Transverse colon (tissue), 4 donors: ENCODE measurements at regions not wholly inside any gene's neighbourhood (a gene's known extent, or its start where the extent isn't known, plus 50 kb on each side); places are given as distances from the start of the nearest gene placed in this dataset.

Experiments
- DNase-seq: peaks from one replicate; pipeline ENCODE4 v3.0.0-alpha.2; 2019
- H3K27ac ChIP-seq, 4 donors: fragments of 200-600 bp; sonication (generic); 2 replicates each; pipeline ENCODE4 v1.5.1; 2016 to 2018; ENCODE audit warnings: inconsistent platforms in 4 of 4
- H3K27me3 ChIP-seq: fragments of 200-600 bp; sonication (generic); 2 replicates; pipeline ENCODE4 v1.5.1; 2017; ENCODE audit warnings: inconsistent platforms
- H3K36me3 ChIP-seq, 4 donors: fragments of 200-600 bp; sonication (generic); 2 replicates each; pipeline ENCODE4 v1.5.1; 2017 to 2019; ENCODE audit warnings: inconsistent platforms in 4 of 4
- H3K4me1 ChIP-seq, 4 donors: fragments of 200-600 bp; sonication (generic); 2 replicates each; pipeline ENCODE4 v1.5.1; 2017 to 2020; ENCODE audit warnings: inconsistent platforms in 4 of 4
- H3K4me3 ChIP-seq, 4 donors: fragments of 200-600 bp; sonication (generic); 1 replicate in 1 of 4; 2 replicates in 3 of 4; pipeline versions ENCODE4 v1.5.1 to v1.6.1; 2017 to 2019; ENCODE audit warnings: inconsistent platforms in 4 of 4
- H3K9me3 ChIP-seq, 2 donors: fragments of 200-600 bp; sonication (generic); 2 replicates each; pipeline ENCODE4 v1.5.1; 2017 to 2019; ENCODE audit warnings: inconsistent platforms in 2 of 2
- EP300 ChIP-seq: sonication (generic); formaldehyde crosslinking; IDR thresholded peaks from one replicate; pipeline ENCODE4 v1.6.1; 2017; ENCODE audit warnings: antibody characterized with exemption, low read depth
- POLR2A ChIP-seq: fragments of 450-650 bp; IDR thresholded peaks from one replicate; pipeline ENCODE4 v1.6.1; 2016; ENCODE audit warnings: antibody characterized with exemption, mild to moderate bottlenecking, moderate library complexity
- POLR2AphosphoS5 ChIP-seq, 3 donors: sonication (generic); formaldehyde crosslinking; IDR thresholded peaks; one replicate each; pipeline ENCODE4 v1.6.1; 2016; ENCODE audit warnings: antibody characterized with exemption in 3 of 3
- WGBS, 2 donors: methylation state at CpG; one replicate each; pipeline ENCODE4 v1.1.5; 2018; ENCODE audit warnings: low coverage in 1 of 2; 5-methylcytosine and 5-hydroxymethylcytosine counted together
- in situ Hi-C, 4 donors: fragments of 200-750 bp; cut with MboI; loops; one replicate each; pipeline versions ENCODE4 v1.15.0 to v1.15.1; 2017; ENCODE audit warnings: low sequenced_read_pairs in 3 of 4, low pct_ligation_motif_present in 1 of 4, low pct_unique_long_range_greater_than_20kb in 1 of 4
- intact Hi-C: fragments of 100-400 bp; cut with DNase I; formaldehyde crosslinking; loops from one replicate; pipeline ENCODE4 v1.15.1; 2023; ENCODE audit warnings: low total_unique reads
- TF ChIP-seq, protein P1 (sequence below), 5 experiments: fragments of 200-600 bp in 3 of 5; fragments of 450-650 bp in 2 of 5; sonication (generic) in 3 of 5; IDR thresholded peaks; 1 replicate in 2 of 5; 2 replicates in 3 of 5; pipeline ENCODE4 v1.5.1; 2016 to 2017; ENCODE audit warnings: antibody characterized with exemption in 5 of 5, inconsistent platforms in 3 of 5, mild to moderate bottlenecking in 2 of 5, moderate library complexity in 1 of 5

DNA sequence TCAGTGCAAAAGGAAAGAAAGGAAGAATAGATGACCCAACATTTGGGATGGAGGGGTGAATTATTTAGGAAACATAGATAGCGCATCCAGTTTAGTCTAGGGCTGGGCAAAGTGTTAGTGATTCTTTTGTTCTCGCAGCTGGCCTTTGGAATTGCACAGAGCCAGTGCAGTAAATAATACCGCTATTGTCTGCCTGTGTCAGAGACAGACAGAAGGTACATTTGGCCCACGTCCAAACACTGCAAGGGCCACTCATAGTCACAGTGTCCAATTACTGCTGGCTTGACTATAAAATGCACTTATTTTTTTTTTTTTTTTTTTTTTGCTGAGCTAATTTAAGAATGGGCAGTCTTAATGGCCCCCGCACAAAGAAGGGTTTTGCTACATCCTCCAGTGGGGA is 638.6 kb downstream of the BCL11B start:
- Histone ChIP-seq H3K36me3 (no peaks in the 10 kb centered on the region), H3K4me3 (no peak overlapping the region), H3K27me3 (no peaks in the 10 kb centered on the region), H3K4me1 (no peaks in the 10 kb centered on the region), H3K9me3 (no peaks in the 10 kb centered on the region), H3K27ac (no peak overlapping the region)
- TF ChIP-seq POLR2AphosphoS5 (IDR thresholded peaks at IDR 0.05) (no peak), POLR2A (no peak)
- TF ChIP-seq, protein P1, sequence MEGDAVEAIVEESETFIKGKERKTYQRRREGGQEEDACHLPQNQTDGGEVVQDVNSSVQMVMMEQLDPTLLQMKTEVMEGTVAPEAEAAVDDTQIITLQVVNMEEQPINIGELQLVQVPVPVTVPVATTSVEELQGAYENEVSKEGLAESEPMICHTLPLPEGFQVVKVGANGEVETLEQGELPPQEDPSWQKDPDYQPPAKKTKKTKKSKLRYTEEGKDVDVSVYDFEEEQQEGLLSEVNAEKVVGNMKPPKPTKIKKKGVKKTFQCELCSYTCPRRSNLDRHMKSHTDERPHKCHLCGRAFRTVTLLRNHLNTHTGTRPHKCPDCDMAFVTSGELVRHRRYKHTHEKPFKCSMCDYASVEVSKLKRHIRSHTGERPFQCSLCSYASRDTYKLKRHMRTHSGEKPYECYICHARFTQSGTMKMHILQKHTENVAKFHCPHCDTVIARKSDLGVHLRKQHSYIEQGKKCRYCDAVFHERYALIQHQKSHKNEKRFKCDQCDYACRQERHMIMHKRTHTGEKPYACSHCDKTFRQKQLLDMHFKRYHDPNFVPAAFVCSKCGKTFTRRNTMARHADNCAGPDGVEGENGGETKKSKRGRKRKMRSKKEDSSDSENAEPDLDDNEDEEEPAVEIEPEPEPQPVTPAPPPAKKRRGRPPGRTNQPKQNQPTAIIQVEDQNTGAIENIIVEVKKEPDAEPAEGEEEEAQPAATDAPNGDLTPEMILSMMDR (IDR thresholded peaks at IDR 0.05), result no peak
- in situ Hi-C loops, result no loop called here
- DNase-seq, result peak; percentile 8
- intact Hi-C loops, result no loop called here
- 36 to 39% methylated on average over 5 of the region's 5 CpGs for WGBS, 2 donors

DNA sequence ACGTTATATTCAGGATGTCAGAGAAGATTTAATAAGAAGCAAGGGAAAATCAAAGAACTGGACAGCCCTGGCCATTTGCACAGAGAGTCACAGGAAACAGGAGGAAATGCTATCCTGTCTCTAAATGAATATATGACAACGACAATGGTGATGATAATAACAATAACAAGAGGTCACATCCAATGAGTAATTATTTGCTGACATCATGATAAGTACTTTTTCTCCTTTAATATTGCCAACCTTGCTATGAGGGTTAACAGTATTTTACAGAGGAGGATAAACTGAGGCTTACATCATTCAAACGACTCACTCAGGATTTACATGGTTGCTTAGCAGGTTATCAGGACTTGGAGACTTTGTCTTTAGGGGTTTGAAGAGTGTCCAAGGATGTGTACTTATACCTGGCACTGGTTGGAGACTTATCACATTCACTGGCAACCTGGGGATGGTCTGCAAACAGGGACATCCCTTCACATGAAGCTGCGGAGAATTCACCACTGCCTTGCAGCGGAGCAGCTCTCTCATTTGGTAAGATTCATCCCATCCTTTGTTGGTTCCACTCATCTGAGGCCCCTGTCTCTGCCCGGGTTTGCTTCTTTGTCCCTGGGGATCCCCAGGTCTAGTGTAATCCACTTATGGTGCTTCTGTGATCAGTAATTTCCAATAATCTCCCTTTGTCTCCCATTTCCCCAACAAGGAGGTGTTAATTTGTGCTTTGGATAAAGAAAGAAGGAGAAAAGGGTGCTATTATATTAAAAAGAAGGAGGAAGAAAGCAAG is 637.8 kb downstream of the BCL11B start:
- no peaks in the 10 kb centered on the region for H3K4me1 ChIP-seq
- H3K9me3 ChIP-seq, result no peaks in the 10 kb centered on the region
- no peak overlapping the region for H3K4me3 ChIP-seq
- no peak overlapping the region for H3K27ac ChIP-seq
- WGBS, 2 donors, result 58 to 64% methylated on average over 4 to 6 of the region's 6 CpGs
- intact Hi-C loops, result no loop called here
- no peak for DNase-seq
- no peaks in the 10 kb centered on the region for H3K27me3 ChIP-seq
- in situ Hi-C loops, result no loop called here
- no peaks in the 10 kb centered on the region for H3K36me3 ChIP-seq
- no peak for TF ChIP-seq EP300
- TF ChIP-seq, protein P1 (IDR thresholded peaks at IDR 0.05), result no peak
- TF ChIP-seq POLR2AphosphoS5 (IDR thresholded peaks at IDR 0.05), result no peak
- no peak for TF ChIP-seq POLR2A

DNA sequence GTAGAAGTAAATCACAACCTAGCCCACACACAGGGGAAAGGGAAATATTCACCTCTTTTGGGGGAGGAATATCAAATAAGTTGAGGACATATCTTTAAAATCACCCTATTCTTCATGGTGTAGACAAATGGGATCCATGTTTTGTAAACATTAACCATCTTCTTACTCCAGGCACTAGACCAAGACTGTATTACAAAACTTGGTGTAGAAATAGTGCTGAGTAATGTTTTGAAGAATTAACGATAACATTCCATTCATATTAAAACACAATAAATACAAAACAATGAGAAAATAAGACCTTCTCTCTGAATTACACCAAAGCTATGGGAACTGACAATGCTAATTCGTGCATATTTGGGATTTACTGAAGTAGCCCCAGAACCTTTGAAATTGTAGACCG is 633.6 kb downstream of the BCL11B start:
- in situ Hi-C loops, result no loop called here
- Histone ChIP-seq H3K4me1 (no peaks in the 10 kb centered on the region), H3K36me3 (no peaks in the 10 kb centered on the region), H3K27ac (no peak overlapping the region), H3K27me3 (no peaks in the 10 kb centered on the region), H3K9me3 (no peaks in the 10 kb centered on the region), H3K4me3 (no peak overlapping the region)
- TF ChIP-seq POLR2AphosphoS5 (IDR thresholded peaks at IDR 0.05), result no peak
- TF ChIP-seq, protein P1 (IDR thresholded peaks at IDR 0.05), result no peak
- TF ChIP-seq POLR2A, result no peak
- no peak for TF ChIP-seq EP300
- WGBS, 2 donors, result 88 to 100% methylated on average over 3 of the region's 3 CpGs
- no peak for DNase-seq
- intact Hi-C loops, result no loop called here

DNA sequence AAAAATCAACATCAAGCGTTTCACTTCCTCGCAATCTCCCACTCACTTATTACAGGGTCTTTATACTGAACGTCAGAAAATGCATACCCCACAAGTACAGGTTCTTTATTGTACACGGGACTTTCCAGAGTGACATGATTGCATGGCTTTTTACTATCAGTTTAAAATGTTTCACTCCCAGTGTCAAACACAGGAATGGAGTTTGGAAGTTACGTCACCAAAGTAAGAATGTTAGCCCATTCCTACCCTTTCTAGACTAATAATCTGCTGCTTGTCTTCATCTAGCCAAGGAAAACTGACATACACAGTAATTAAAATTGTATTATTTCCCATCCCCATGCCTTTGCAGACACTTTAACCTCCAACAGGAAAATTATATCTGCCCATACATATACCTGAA is 624.2 kb downstream of the BCL11B start:
- no peak overlapping the region for H3K4me3 ChIP-seq
- H3K27ac ChIP-seq, result no peak overlapping the region
- DNase-seq, result no peak
- TF ChIP-seq POLR2AphosphoS5 (IDR thresholded peaks at IDR 0.05), result no peak
- TF ChIP-seq, protein P1 (IDR thresholded peaks at IDR 0.05), result no peak
- TF ChIP-seq POLR2A, result no peak
- no peak for TF ChIP-seq EP300
- in situ Hi-C loops, result no loop called here
- no peaks in the 10 kb centered on the region for H3K4me1 ChIP-seq
- intact Hi-C loops, result no loop called here
- H3K9me3 ChIP-seq, result no peaks in the 10 kb centered on the region
- no peaks in the 10 kb centered on the region for H3K36me3 ChIP-seq
- 77 to 83% methylated on average over 5 of the region's 5 CpGs for WGBS, 2 donors
- no peaks in the 10 kb centered on the region for H3K27me3 ChIP-seq
